ENCODE measurements at regions not wholly inside any gene's neighbourhood (a gene's known extent, or its start where the extent isn't known, plus 50 kb on each side); places are given as distances from the start of the nearest gene placed in this dataset.

- TF ChIP-seq, protein P1, sequence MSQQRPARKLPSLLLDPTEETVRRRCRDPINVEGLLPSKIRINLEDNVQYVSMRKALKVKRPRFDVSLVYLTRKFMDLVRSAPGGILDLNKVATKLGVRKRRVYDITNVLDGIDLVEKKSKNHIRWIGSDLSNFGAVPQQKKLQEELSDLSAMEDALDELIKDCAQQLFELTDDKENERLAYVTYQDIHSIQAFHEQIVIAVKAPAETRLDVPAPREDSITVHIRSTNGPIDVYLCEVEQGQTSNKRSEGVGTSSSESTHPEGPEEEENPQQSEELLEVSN (IDR thresholded peaks at IDR 0.05), result no peak
- TF ChIP-seq TAF1 (IDR thresholded peaks at IDR 0.05; ENCODE audit: low read depth, low read length) (no peak), RBBP5 (IDR thresholded peaks at IDR 0.05; ENCODE audit: borderline replicate concordance, low read depth, low read length) (no peak), EGR1 (IDR thresholded peaks at IDR 0.05; ENCODE audit: borderline replicate concordance, low read depth, low read length) (no peak), NRF1 (IDR thresholded peaks at IDR 0.05; ENCODE audit: low read depth, low read length) (no peak)
- TF ChIP-seq, protein P2, sequence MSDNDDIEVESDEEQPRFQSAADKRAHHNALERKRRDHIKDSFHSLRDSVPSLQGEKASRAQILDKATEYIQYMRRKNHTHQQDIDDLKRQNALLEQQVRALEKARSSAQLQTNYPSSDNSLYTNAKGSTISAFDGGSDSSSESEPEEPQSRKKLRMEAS (IDR thresholded peaks at IDR 0.05), result no peak
These were observed 556.2 kb upstream of the SUCLG2 start (continued) for GRCh38 chr3:68210635-68211034.
